Middle frontal gyrus (tissue), 1 donor: ENCODE measurements at regions not wholly inside any gene's neighbourhood (a gene's known extent, or its start where the extent isn't known, plus 50 kb on each side); places are given as distances from the start of the nearest gene placed in this dataset.
"Not testable (repeated sequence)": the region's sequence is repeated elsewhere in the genome, so short reads cannot be mapped to it uniquely, and the experiment has no call there.

Source experiments
- DNase-seq: peaks from one replicate; pipeline ENCODE4 v3.0.0-alpha.2; 2015; ENCODE audit warnings: low spot score; ENCODE audit errors: extremely low spot score

GRCh38 chr6:140403020-140403419, 1028.6 kb upstream of the CITED2 start:
- no peak for DNase-seq

GRCh38 chr6:140401761-140402160, 1027.3 kb upstream of the CITED2 start:
- no peak for DNase-seq

- no peak for DNase-seq
Measured at GRCh38 chr6:140398076-140398475, 1023.6 kb upstream of the CITED2 start.

GRCh38 chr6:140397106-140397505, 1022.7 kb upstream of the CITED2 start:
- no peak for DNase-seq

GRCh38 chr6:140393665-140394540, 1019.5 kb upstream of the CITED2 start:
- DNase-seq: no peak

- DNase-seq: no peak
Measured at GRCh38 chr6:140388815-140389214, 1014.4 kb upstream of the CITED2 start.

- DNase-seq: no peak
Measured at GRCh38 chr6:140388192-140388802, 1013.8 kb upstream of the CITED2 start.

GRCh38 chr6:140385679-140386078, 1011.2 kb upstream of the CITED2 start:
- DNase-seq: no peak

- DNase-seq: no peak
Measured at GRCh38 chr6:140382355-140382754, 1007.9 kb upstream of the CITED2 start.

- no peak for DNase-seq
Measured at GRCh38 chr6:140380427-140381218, 1006.2 kb upstream of the CITED2 start.

GRCh38 chr6:140379919-140380318, 1005.5 kb upstream of the CITED2 start:
- no peak for DNase-seq

GRCh38 chr6:140376209-140376608, 1001.8 kb upstream of the CITED2 start:
- no peak for DNase-seq

- DNase-seq: not testable (repeated sequence)
Measured at GRCh38 chr6:140373728-140374127, 999.3 kb upstream of the CITED2 start.

- DNase-seq: no peak
Measured at GRCh38 chr6:140372064-140372463, 997.6 kb upstream of the CITED2 start.

GRCh38 chr6:140370976-140371870, 996.8 kb upstream of the CITED2 start:
- no peak for DNase-seq

GRCh38 chr6:140370441-140370840, 996.0 kb upstream of the CITED2 start:
- no peak for DNase-seq

- DNase-seq: no peak
Measured at GRCh38 chr6:140366991-140367390, 992.5 kb upstream of the CITED2 start.

- DNase-seq: no peak
Measured at GRCh38 chr6:140364916-140365315, 990.5 kb upstream of the CITED2 start.

GRCh38 chr6:140360651-140361050, 986.2 kb upstream of the CITED2 start:
- DNase-seq: no peak

- no peak for DNase-seq
Measured at GRCh38 chr6:140355476-140355875, 981.0 kb upstream of the CITED2 start.

GRCh38 chr6:140354296-140354695, 979.8 kb upstream of the CITED2 start:
- DNase-seq: no peak
